Suprapubic skin (tissue), 4 donors: ENCODE measurements at regions not wholly inside any gene's neighbourhood (a gene's known extent, or its start where the extent isn't known, plus 50 kb on each side); places are given as distances from the start of the nearest gene placed in this dataset.

ENCODE experiments used
- DNase-seq, 2 donors: peaks; one replicate each; pipeline ENCODE4 v3.0.0-alpha.2; 2019; ENCODE audit warnings: low spot score in 2 of 2
- H3K27ac ChIP-seq: fragments of 200-600 bp; sonication (generic); one replicate; pipeline ENCODE4 v1.5.1; 2019
- H3K27me3 ChIP-seq: fragments of 200-600 bp; sonication (generic); one replicate; pipeline ENCODE4 v1.5.1; 2019
- H3K36me3 ChIP-seq: fragments of 200-600 bp; sonication (generic); one replicate; pipeline ENCODE4 v1.5.1; 2019
- H3K4me1 ChIP-seq: fragments of 200-600 bp; sonication (generic); one replicate; pipeline ENCODE4 v1.5.1; 2019
- H3K4me3 ChIP-seq: fragments of 200-600 bp; sonication (generic); one replicate; pipeline ENCODE4 v1.5.1; 2019; ENCODE audit warnings: mild to moderate bottlenecking
- H3K9me3 ChIP-seq: fragments of 200-600 bp; sonication (generic); one replicate; pipeline ENCODE4 v1.5.1; 2019
- EP300 ChIP-seq: sonication (generic); formaldehyde crosslinking; IDR thresholded peaks from one replicate; pipeline ENCODE4 v1.6.1; 2017; ENCODE audit warnings: antibody characterized with exemption
- POLR2A ChIP-seq, 2 donors: fragments of 450-650 bp; IDR thresholded peaks; one replicate each; pipeline ENCODE4 v1.6.1; 2017; ENCODE audit warnings: antibody characterized with exemption in 2 of 2, mild to moderate bottlenecking in 2 of 2, moderate library complexity in 2 of 2
- POLR2AphosphoS5 ChIP-seq, 3 donors: sonication (generic); formaldehyde crosslinking; IDR thresholded peaks; one replicate each; pipeline ENCODE4 v1.6.1; 2017; ENCODE audit warnings: antibody characterized with exemption in 3 of 3
- WGBS: methylation state at CpG from one replicate; pipeline ENCODE4 v1.1.5; 2018; 5-methylcytosine and 5-hydroxymethylcytosine counted together
- TF ChIP-seq, protein P1 (sequence below), 2 donors: fragments of 200-600 bp in 1 of 2; fragments of 450-650 bp in 1 of 2; sonication (generic) in 1 of 2; IDR thresholded peaks; one replicate each; pipeline ENCODE4 v1.5.1; 2016 to 2019; ENCODE audit warnings: antibody characterized with exemption in 2 of 2, mild to moderate bottlenecking in 1 of 2, moderate library complexity in 1 of 2

- DNase-seq = no peak
- Histone ChIP-seq H3K9me3 (no peaks in the 10 kb centered on the region), H3K27ac (no peak overlapping the region), H3K4me1 (no peaks in the 10 kb centered on the region), H3K27me3 (peaks cover 47% of the 10 kb centered on the region), H3K36me3 (no peaks in the 10 kb centered on the region), H3K4me3 (no peak overlapping the region)
- TF ChIP-seq EP300 (no peak), POLR2A (IDR thresholded peaks at IDR 0.05) (no peak), POLR2AphosphoS5 (IDR thresholded peaks at IDR 0.05) (no peak)
- TF ChIP-seq, protein P1, sequence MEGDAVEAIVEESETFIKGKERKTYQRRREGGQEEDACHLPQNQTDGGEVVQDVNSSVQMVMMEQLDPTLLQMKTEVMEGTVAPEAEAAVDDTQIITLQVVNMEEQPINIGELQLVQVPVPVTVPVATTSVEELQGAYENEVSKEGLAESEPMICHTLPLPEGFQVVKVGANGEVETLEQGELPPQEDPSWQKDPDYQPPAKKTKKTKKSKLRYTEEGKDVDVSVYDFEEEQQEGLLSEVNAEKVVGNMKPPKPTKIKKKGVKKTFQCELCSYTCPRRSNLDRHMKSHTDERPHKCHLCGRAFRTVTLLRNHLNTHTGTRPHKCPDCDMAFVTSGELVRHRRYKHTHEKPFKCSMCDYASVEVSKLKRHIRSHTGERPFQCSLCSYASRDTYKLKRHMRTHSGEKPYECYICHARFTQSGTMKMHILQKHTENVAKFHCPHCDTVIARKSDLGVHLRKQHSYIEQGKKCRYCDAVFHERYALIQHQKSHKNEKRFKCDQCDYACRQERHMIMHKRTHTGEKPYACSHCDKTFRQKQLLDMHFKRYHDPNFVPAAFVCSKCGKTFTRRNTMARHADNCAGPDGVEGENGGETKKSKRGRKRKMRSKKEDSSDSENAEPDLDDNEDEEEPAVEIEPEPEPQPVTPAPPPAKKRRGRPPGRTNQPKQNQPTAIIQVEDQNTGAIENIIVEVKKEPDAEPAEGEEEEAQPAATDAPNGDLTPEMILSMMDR (IDR thresholded peaks at IDR 0.05) = no peak
- 95% methylated on average over 10 of the region's 10 CpGs for WGBS
Observed at GRCh38 chr16:86996081-86996480, 321.1 kb downstream of the C16orf95 start.

GRCh38 chr16:86997058-86997457 lies 320.1 kb downstream of the C16orf95 start:
- H3K27me3 ChIP-seq = peaks cover 44% of the 10 kb centered on the region
- no peak for TF ChIP-seq EP300
- TF ChIP-seq, protein P1 (IDR thresholded peaks at IDR 0.05) = no peak
- TF ChIP-seq POLR2A (IDR thresholded peaks at IDR 0.05) = no peak
- TF ChIP-seq POLR2AphosphoS5 (IDR thresholded peaks at IDR 0.05) = no peak
- H3K27ac ChIP-seq = no peak overlapping the region
- no peak overlapping the region for H3K4me3 ChIP-seq
- no peaks in the 10 kb centered on the region for H3K9me3 ChIP-seq
- WGBS = 81% methylated on average over 10 of the region's 11 CpGs
- DNase-seq = peak in 1 of 2 donors; percentile 43
- no peaks in the 10 kb centered on the region for H3K4me1 ChIP-seq
- no peaks in the 10 kb centered on the region for H3K36me3 ChIP-seq

- H3K4me3 ChIP-seq = no peak overlapping the region
- WGBS = 85% methylated on average over 18 of the region's 21 CpGs
- TF ChIP-seq POLR2AphosphoS5 (IDR thresholded peaks at IDR 0.05) (no peak), POLR2A (IDR thresholded peaks at IDR 0.05) (no peak), EP300 (no peak)
- TF ChIP-seq, protein P1 (IDR thresholded peaks at IDR 0.05) = no peak
Observed at GRCh38 chr16:86998196-86999001, 318.8 kb downstream of the C16orf95 start.

GRCh38 chr16:87000001-87000400 lies 317.2 kb downstream of the C16orf95 start:
- Histone ChIP-seq H3K4me1 (no peaks in the 10 kb centered on the region), H3K9me3 (no peaks in the 10 kb centered on the region), H3K27me3 (peaks cover 18% of the 10 kb centered on the region), H3K4me3 (no peak overlapping the region), H3K36me3 (no peaks in the 10 kb centered on the region), H3K27ac (no peak overlapping the region)
- TF ChIP-seq EP300 (no peak), POLR2AphosphoS5 (IDR thresholded peaks at IDR 0.05) (no peak), POLR2A (IDR thresholded peaks at IDR 0.05) (no peak)
- TF ChIP-seq, protein P1 (IDR thresholded peaks at IDR 0.05) = no peak
- DNase-seq = no peak
- WGBS = 81% methylated on average over 2 of the region's 2 CpGs

More at GRCh38 chr16:86998196-86999001, 318.8 kb downstream of the C16orf95 start:
- no peaks in the 10 kb centered on the region for H3K4me1 ChIP-seq
- DNase-seq = no peak
- no peaks in the 10 kb centered on the region for H3K9me3 ChIP-seq
- no peak overlapping the region for H3K27ac ChIP-seq
- H3K27me3 ChIP-seq = peaks cover 31% of the 10 kb centered on the region
- H3K36me3 ChIP-seq = no peaks in the 10 kb centered on the region

DNA sequence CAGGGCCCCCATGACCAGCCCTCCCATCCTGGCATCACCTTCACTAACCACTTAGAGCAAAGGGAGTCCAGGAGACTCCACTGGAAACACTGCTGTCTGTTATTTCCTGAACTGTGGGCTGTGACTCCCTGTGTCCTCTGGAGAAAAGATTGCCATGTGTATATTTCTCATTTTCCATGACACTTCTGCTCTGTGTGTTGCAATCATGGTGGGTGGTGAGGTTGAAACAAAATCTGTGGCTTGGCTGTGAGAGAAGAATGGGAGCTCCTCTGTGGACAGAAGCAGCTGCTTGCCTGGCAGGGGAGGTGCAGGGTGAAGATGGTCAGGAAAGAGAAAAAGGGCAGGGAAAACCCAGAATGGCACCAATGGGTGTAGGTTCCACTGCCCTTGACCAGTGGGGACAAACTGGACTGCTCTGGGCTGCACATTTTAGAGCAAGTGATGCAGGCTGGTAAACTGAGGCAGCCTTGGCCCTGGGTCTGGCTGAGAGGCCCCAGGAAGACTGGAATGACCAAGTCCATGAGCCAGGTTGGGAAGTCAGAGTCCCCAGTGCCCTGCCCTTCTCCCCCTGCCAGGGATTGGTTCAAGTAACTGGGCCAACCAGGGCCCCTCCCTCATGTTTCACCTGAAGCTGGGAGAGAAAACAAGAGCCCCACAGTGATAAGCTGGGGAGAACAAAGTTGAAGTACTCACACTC lies 314.3 kb downstream of the C16orf95 start:
- H3K27me3 ChIP-seq = peaks cover 6% of the 10 kb centered on the region
- TF ChIP-seq EP300 = no peak
- TF ChIP-seq, protein P1 (IDR thresholded peaks at IDR 0.05) = no peak
- no peak for TF ChIP-seq POLR2A (IDR thresholded peaks at IDR 0.05)
- no peak for TF ChIP-seq POLR2AphosphoS5 (IDR thresholded peaks at IDR 0.05)

More for the DNA sequence above, 314.3 kb downstream of the C16orf95 start:
- Histone ChIP-seq H3K4me3 (no peak overlapping the region), H3K4me1 (no peaks in the 10 kb centered on the region), H3K36me3 (no peaks in the 10 kb centered on the region), H3K9me3 (no peaks in the 10 kb centered on the region), H3K27ac (no peak overlapping the region)
- DNase-seq = no peak
